Kidney (tissue), 10 donors: ENCODE measurements at regions not wholly inside any gene's neighbourhood (a gene's known extent, or its start where the extent isn't known, plus 50 kb on each side); places are given as distances from the start of the nearest gene placed in this dataset.
A peak's percentile ranks its signal among the peaks of the same experiment; 100 is the strongest.
"Not testable (repeated sequence)": the region's sequence is repeated elsewhere in the genome, so short reads cannot be mapped to it uniquely, and the experiment has no call there.

Experiments
- DNase-seq, 5 donors: peaks; one replicate each; pipeline ENCODE4 v3.0.0-alpha.2; 2013 to 2020
- FAIRE-seq: peaks from 2 replicates; lab custom pipeline; 2012; peaks lifted over from hg19 to GRCh38; lab: Jason Lieb, UNC
- H3K27ac ChIP-seq, 2 donors: one replicate each; pipeline ENCODE4 v1.7.0; 2013; ENCODE audit warnings: low read depth in 2 of 2, low read length in 2 of 2, inconsistent platforms in 1 of 2
- H3K27me3 ChIP-seq: one replicate; pipeline ENCODE4 v1.7.1; 2013; ENCODE audit warnings: low read length, inconsistent platforms; ENCODE audit not compliant: control insufficient read depth, insufficient read depth
- H3K36me3 ChIP-seq, 3 donors: one replicate each; pipeline versions ENCODE4 v1.7.0 to v1.7.1; 2013; ENCODE audit warnings: low read length in 3 of 3, control low read depth in 1 of 3, inconsistent platforms in 1 of 3; ENCODE audit not compliant: insufficient read depth in 3 of 3, control insufficient read depth in 2 of 3
- H3K4me1 ChIP-seq, 3 donors: one replicate each; pipeline versions ENCODE4 v1.7.0 to v1.7.1; 2013; ENCODE audit warnings: low read length in 3 of 3, inconsistent platforms in 1 of 3, low read depth in 1 of 3; ENCODE audit not compliant: control insufficient read depth in 2 of 3, insufficient read depth in 2 of 3
- H3K4me3 ChIP-seq, 3 donors: one replicate each; pipeline versions ENCODE4 v1.7.0 to v1.8.1; 2013; ENCODE audit warnings: low read length in 3 of 3, control low read depth in 1 of 3, inconsistent platforms in 1 of 3
- H3K9ac ChIP-seq, 3 donors: one replicate each; pipeline versions ENCODE4 v1.7.0 to v1.7.1; 2013; ENCODE audit warnings: low read length in 3 of 3, control low read depth in 1 of 3, inconsistent platforms in 1 of 3
- H3K9me3 ChIP-seq, 3 donors: one replicate each; pipeline versions ENCODE4 v1.7.0 to v1.7.1; 2013; ENCODE audit warnings: low read length in 3 of 3, control low read depth in 1 of 3, inconsistent platforms in 1 of 3; ENCODE audit not compliant: control insufficient read depth in 2 of 3, insufficient read depth in 1 of 3
- intact Hi-C: fragments of 100-400 bp; cut with DNase I; formaldehyde crosslinking; loops from one replicate; pipeline ENCODE4 v1.11.1; 2022
- donor health status: control.
- donor health status: control.
- donor health status: DM: yes; HTN: yes; CAD: no.
- donor health status: Normal renal cell carcinoma (clear cell type).

DNA sequence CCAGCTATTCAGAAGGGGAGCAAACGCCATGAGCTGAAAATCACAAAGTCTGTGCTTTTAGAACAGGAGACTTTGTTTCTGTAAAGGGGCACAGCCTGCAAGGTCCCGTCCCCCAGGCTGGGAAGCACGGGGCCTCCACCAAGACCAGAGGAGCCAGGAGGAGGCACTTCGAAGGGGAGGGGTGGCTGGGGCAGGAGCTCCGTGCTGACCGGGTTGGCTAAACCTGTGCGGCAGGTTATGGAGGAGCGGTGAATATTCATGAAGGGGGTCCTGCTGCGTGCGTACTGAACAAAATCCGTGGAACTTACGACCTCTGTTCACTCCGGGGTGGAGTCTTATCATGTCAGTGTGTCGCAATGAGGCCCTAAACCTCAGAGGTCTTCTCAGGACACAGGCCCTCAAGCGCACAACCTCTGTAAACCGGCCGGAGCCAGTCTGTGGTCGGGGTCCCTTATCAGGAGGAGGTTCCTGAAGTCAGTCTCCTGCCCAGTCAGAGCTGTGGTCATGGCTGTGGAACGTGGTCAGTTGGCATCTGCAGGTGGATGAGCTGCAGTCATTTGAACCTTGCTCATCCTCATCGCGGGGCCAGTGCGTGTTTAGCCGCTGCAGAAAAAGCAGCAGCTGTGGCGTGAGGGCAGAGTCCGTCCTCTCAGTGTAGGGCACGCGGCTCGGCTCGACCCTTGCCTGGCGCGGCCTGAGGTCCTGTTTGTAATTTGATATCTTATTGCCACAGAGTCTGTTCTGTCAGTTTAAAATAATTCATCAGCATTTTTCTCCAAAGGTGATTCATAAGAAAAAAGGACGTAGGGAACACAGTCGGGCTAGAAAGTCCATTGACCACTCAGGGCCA lies 5507.7 kb upstream of the TPTE start:
- H3K27me3 ChIP-seq, H3K4me3 ChIP-seq, intact Hi-C loops, H3K9me3 ChIP-seq, H3K9ac ChIP-seq, FAIRE-seq, H3K4me1 ChIP-seq, H3K36me3 ChIP-seq, H3K27ac ChIP-seq, DNase-seq: not testable (repeated sequence)

- H3K4me3 ChIP-seq, intact Hi-C loops, FAIRE-seq, H3K4me1 ChIP-seq, H3K27ac ChIP-seq, DNase-seq, H3K9ac ChIP-seq, H3K27me3 ChIP-seq, H3K9me3 ChIP-seq, H3K36me3 ChIP-seq: not testable (repeated sequence)
Measured at GRCh38 chr21:5015187-5015586, 5506.2 kb upstream of the TPTE start.

DNA sequence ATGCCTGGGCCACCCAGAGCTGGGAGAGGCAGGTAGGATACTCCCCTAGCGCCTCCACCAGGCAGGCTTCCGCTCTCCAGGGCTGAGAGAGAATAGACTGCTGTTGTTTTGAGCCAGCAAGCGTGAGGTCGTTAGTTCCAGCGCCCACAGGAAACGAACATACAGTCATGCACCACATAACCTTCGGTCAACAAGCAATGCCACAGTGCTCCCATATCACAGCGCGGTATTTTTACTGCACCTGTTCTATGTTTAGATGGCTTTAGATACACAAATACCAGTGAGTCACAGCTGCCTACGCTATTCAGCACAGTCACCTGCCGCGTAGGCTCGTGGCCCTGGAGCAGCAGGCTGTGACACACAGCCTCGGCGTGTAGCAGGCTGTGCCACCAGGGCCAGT lies 5502.3 kb upstream of the TPTE start:
- H3K4me3 ChIP-seq, DNase-seq, intact Hi-C loops, H3K9me3 ChIP-seq, H3K36me3 ChIP-seq, H3K4me1 ChIP-seq, H3K9ac ChIP-seq, FAIRE-seq, H3K27me3 ChIP-seq, H3K27ac ChIP-seq: not testable (repeated sequence)

DNA sequence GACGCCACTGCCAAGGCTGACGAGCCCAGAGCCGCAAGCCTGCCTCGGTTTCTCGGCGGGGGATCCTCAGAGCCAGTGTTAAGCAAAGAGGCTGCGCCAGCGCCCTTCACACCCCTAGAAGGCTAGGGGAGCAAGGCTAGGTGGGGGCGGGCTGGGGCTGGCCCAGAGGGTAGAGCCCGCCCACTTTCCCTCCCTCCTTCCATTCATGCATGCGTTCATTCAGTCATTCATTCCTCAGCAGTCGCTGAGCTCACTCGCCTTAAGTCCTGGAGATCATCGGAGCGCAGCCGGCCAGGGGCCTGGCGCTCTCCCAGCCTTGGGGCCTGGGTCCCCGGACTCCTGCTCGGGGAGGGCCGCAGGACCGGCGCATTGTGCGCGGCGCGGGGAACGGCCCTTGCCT lies 5499.6 kb upstream of the TPTE start:
- intact Hi-C loops, H3K27ac ChIP-seq, H3K9me3 ChIP-seq, H3K27me3 ChIP-seq, H3K4me3 ChIP-seq, DNase-seq, FAIRE-seq, H3K9ac ChIP-seq, H3K4me1 ChIP-seq, H3K36me3 ChIP-seq: not testable (repeated sequence)

DNA sequence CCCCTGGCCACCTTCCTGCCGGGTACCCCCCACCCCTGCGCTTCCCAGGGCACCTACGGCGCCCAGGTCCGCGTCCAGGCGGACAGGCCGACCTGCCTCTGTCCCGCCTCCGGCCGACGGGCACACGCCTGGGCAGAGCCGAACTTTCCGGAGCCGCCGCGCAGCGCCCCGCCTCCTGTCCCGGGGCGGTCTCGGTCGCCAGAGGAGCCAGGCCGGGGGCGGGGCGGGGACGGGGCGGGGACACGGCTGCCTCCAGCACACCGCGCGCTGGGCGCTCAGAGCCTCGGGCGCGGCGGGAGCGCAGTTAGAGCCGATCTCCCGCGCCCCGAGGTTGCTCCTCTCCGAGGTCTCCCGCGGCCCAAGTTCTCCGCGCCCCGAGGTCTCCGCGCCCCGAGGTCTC lies 5499.1 kb upstream of the TPTE start:
- H3K4me3 ChIP-seq, H3K9me3 ChIP-seq, H3K27me3 ChIP-seq, H3K9ac ChIP-seq, H3K4me1 ChIP-seq, FAIRE-seq, H3K27ac ChIP-seq, DNase-seq, intact Hi-C loops, H3K36me3 ChIP-seq: not testable (repeated sequence)

DNA sequence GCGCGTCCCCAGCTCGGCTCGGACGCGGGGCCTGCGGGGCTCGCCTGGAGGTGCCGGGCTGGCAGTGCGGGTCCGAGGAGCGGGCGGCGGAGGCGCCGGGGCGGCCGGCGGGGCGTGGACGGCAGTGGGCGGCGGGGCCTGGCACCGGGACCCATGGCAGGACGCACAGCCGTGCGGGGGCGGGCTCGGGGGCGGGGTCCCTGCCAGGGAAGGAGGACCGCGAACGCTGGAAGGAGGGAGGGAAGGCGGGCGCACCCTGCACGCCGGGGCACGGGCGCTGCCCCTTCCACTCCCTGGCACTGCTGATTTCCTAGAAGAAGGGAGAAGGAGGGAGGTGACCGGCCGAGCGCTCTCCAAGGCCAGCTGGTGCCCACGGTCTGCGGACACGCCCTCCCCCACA lies 5498.6 kb upstream of the TPTE start:
- intact Hi-C loops, H3K9ac ChIP-seq, H3K27me3 ChIP-seq, H3K4me1 ChIP-seq, H3K4me3 ChIP-seq, H3K9me3 ChIP-seq, DNase-seq, H3K36me3 ChIP-seq, FAIRE-seq, H3K27ac ChIP-seq: not testable (repeated sequence)

- H3K36me3 ChIP-seq, H3K27ac ChIP-seq, H3K27me3 ChIP-seq, H3K4me1 ChIP-seq, intact Hi-C loops, DNase-seq, FAIRE-seq, H3K9ac ChIP-seq, H3K9me3 ChIP-seq, H3K4me3 ChIP-seq: not testable (repeated sequence)
Measured at GRCh38 chr21:5035147-5035546, 5486.2 kb upstream of the TPTE start.

GRCh38 chr21:5035587-5035986 lies 5485.8 kb upstream of the TPTE start:
- FAIRE-seq, H3K4me3 ChIP-seq, H3K27ac ChIP-seq, H3K4me1 ChIP-seq, intact Hi-C loops, H3K27me3 ChIP-seq, H3K9ac ChIP-seq, H3K9me3 ChIP-seq, H3K36me3 ChIP-seq: not testable (repeated sequence)
- DNase-seq = peak in 1 of 5 donors; percentile 4
